ENCODE measurements at regions not wholly inside any gene's neighbourhood (a gene's known extent, or its start where the extent isn't known, plus 50 kb on each side); places are given as distances from the start of the nearest gene placed in this dataset.

GRCh38 chr11:44368886-44369285, 58.9 kb upstream of the ALX4 start:
- TF ChIP-seq FOXP2 (optimal IDR thresholded peaks at IDR 0.05; ENCODE audit: control extremely low read depth, extremely low read length, insufficient read depth) (no peak), EZH2 (IDR thresholded peaks at IDR 0.05) (no peak)

Data from SK-N-MC (cell line).